H1 (cell line): ENCODE measurements at regions not wholly inside any gene's neighbourhood (a gene's known extent, or its start where the extent isn't known, plus 50 kb on each side); places are given as distances from the start of the nearest gene placed in this dataset.
"Not testable (repeated sequence)": the region's sequence is repeated elsewhere in the genome, so short reads cannot be mapped to it uniquely, and the experiment has no call there.

Source experiments
- CTCF ChIA-PET: fragments of 300-600 bp; sonication (Branson Sonifier 250); formaldehyde crosslinking; loops from one replicate; lab custom pipeline; 2021; ENCODE audit not compliant: partially characterized antibody; lab: Charles Lee
- POLR2A ChIA-PET: fragments of 300-600 bp; sonication (Branson Sonifier 250); formaldehyde crosslinking; loops from one replicate; lab custom pipeline; 2021; ENCODE audit warnings: inconsistent platforms; ENCODE audit not compliant: partially characterized antibody; lab: Charles Lee
- DNase-seq, 2 experiments: peaks; one replicate each; pipeline versions ENCODE4 v3.0.0 to v3.0.0-alpha.2; 2010 to 2022; ENCODE audit warnings: low spot score in 2 of 2, low read depth in 1 of 2, mixed read lengths in 1 of 2
- FAIRE-seq: peaks from 2 replicates; lab custom pipeline; 2011; peaks lifted over from hg19 to GRCh38; lab: Jason Lieb, UNC
- H2AFZ ChIP-seq: 2 replicates; pipeline ENCODE4 v1.8.1; 2012; ENCODE audit warnings: low read length, inconsistent platforms
- H2AK5ac ChIP-seq: 2 replicates; pipeline ENCODE4 v1.6.1; 2013; ENCODE audit warnings: low read depth, low read length
- H2BK120ac ChIP-seq: replicated peaks from 2 replicates; pipeline ENCODE3; 2013; ENCODE audit warnings: low read depth, low read length, inconsistent platforms
- H2BK12ac ChIP-seq: 2 replicates; pipeline ENCODE4 v1.6.1; 2013; ENCODE audit warnings: low read depth, low read length
- H2BK15ac ChIP-seq: 2 replicates; pipeline ENCODE4 v1.6.1; 2013; ENCODE audit warnings: low read length
- H2BK20ac ChIP-seq: 2 replicates; pipeline ENCODE4 v1.6.1; 2013; ENCODE audit warnings: low read length
- H2BK5ac ChIP-seq: 2 replicates; pipeline ENCODE4 v1.6.1; 2013; ENCODE audit warnings: low read depth, low read length
- H3K14ac ChIP-seq: 2 replicates; pipeline ENCODE4 v1.6.1; 2013; ENCODE audit warnings: inconsistent platforms; ENCODE audit not compliant: insufficient read length
- H3K18ac ChIP-seq: 2 replicates; pipeline ENCODE4 v1.6.1; 2013; ENCODE audit warnings: low read length; ENCODE audit errors: extremely low read depth
- H3K23ac ChIP-seq: 2 replicates; pipeline ENCODE4 v1.6.1; 2013; ENCODE audit warnings: inconsistent platforms; ENCODE audit not compliant: insufficient read length
- H3K23me2 ChIP-seq: 2 replicates; pipeline ENCODE4 v1.6.1; 2013; ENCODE audit warnings: low read depth, low read length
- H3K27ac ChIP-seq: 2 replicates; pipeline ENCODE4 v1.6.1; 2011; ENCODE audit warnings: low read depth, low read length, inconsistent platforms
- H3K27me3 ChIP-seq, 4 experiments: replicated peaks in 1 of 4; 1 replicate in 1 of 4; 2 replicates in 3 of 4; pipeline versions ENCODE4 v1.6.1 to v1.8.1; 2011 to 2013; ENCODE audit warnings: low read length in 3 of 4, mild to moderate bottlenecking in 3 of 4, inconsistent platforms in 2 of 4, mixed read lengths in 2 of 4, moderate library complexity in 1 of 4; ENCODE audit not compliant: control insufficient read depth in 3 of 4, insufficient read depth in 3 of 4; ENCODE audit errors: extremely low read depth in 1 of 4
- H3K36me3 ChIP-seq, 4 experiments: 2 replicates each; pipeline versions ENCODE4 v1.6.1 to v1.8.1; 2011 to 2013; ENCODE audit warnings: mild to moderate bottlenecking in 4 of 4, low read length in 3 of 4, moderate library complexity in 2 of 4, control low read depth in 1 of 4, inconsistent platforms in 1 of 4; ENCODE audit not compliant: insufficient read depth in 4 of 4, control insufficient read depth in 2 of 4
- H3K4ac ChIP-seq: replicated peaks from 2 replicates; pipeline ENCODE3; 2013; ENCODE audit warnings: low read length, low read depth, mixed read lengths, inconsistent platforms; ENCODE audit not compliant: insufficient read length
- H3K4me1 ChIP-seq, 4 experiments: replicated peaks in 1 of 4; 1 replicate in 1 of 4; 2 replicates in 3 of 4; pipeline versions ENCODE4 v1.6.1 to v1.8.1; 2011 to 2013; ENCODE audit warnings: low read length in 3 of 4, inconsistent platforms in 2 of 4, mixed read lengths in 1 of 4; ENCODE audit not compliant: insufficient read depth in 4 of 4, control insufficient read depth in 3 of 4
- H3K4me2 ChIP-seq, 2 experiments: 2 replicates each; pipeline versions ENCODE4 v1.6.1 to v1.8.1; 2011 to 2013; ENCODE audit warnings: low read depth in 2 of 2, low read length in 2 of 2, control low read depth in 1 of 2, inconsistent platforms in 1 of 2, mild to moderate bottlenecking in 1 of 2; ENCODE audit not compliant: insufficient read depth in 1 of 2
- H3K4me3 ChIP-seq, 4 experiments: fragments of 200-600, 300-600 bp in 1 of 4; sonication (generic), shearing (Covaris generic), sonication (Bioruptor Twin) in 1 of 4; 2 replicates each; pipeline versions ENCODE4 v1.5.1 to v1.8.1; 2011 to 2016; ENCODE audit warnings: low read length in 4 of 4, low read depth in 3 of 4, control low read depth in 2 of 4, inconsistent platforms in 2 of 4, mild to moderate bottlenecking in 2 of 4, mixed read lengths in 1 of 4, moderate library complexity in 1 of 4; ENCODE audit not compliant: insufficient read depth in 2 of 4; ENCODE audit errors: extremely low read depth in 1 of 4
- H3K56ac ChIP-seq: replicated peaks from 2 replicates; pipeline ENCODE3; 2013; ENCODE audit warnings: low read depth, mild to moderate bottlenecking, mixed read lengths, low read length, inconsistent platforms; ENCODE audit not compliant: insufficient read length
- H3K79me1 ChIP-seq: 2 replicates; pipeline ENCODE4 v1.6.1; 2013; ENCODE audit warnings: low read depth, low read length, control low read depth
- H3K79me2 ChIP-seq, 2 experiments: 2 replicates each; pipeline versions ENCODE4 v1.6.1 to v1.8.1; 2012 to 2013; ENCODE audit warnings: low read length in 2 of 2, mild to moderate bottlenecking in 2 of 2, inconsistent platforms in 1 of 2; ENCODE audit not compliant: insufficient read depth in 2 of 2, control insufficient read depth in 1 of 2
- H3K9ac ChIP-seq, 4 experiments: replicated peaks in 1 of 4; 1 replicate in 1 of 4; 2 replicates in 3 of 4; pipeline versions ENCODE4 v1.6.1 to v1.8.1; 2011 to 2013; ENCODE audit warnings: low read depth in 3 of 4, low read length in 3 of 4, control low read depth in 2 of 4, mild to moderate bottlenecking in 2 of 4, moderate library complexity in 2 of 4, inconsistent platforms in 1 of 4; ENCODE audit errors: extremely low read depth in 1 of 4
- H3K9me3 ChIP-seq, 2 experiments: 2 replicates each; pipeline versions ENCODE4 v1.6.1 to v1.8.1; 2012 to 2013; ENCODE audit warnings: mild to moderate bottlenecking in 2 of 2, moderate library complexity in 2 of 2, control low read depth in 1 of 2, inconsistent platforms in 1 of 2, low read depth in 1 of 2, low read length in 1 of 2, mixed read lengths in 1 of 2; ENCODE audit not compliant: insufficient read depth in 2 of 2
- H4K20me1 ChIP-seq, 2 experiments: replicated peaks in 1 of 2; 2 replicates each; pipeline versions ENCODE3 to v1.8.1; 2011 to 2013; ENCODE audit warnings: inconsistent platforms in 2 of 2, low read length in 2 of 2, mild to moderate bottlenecking in 1 of 2; ENCODE audit not compliant: insufficient read depth in 2 of 2, control insufficient read depth in 1 of 2
- H4K5ac ChIP-seq: 2 replicates; pipeline ENCODE4 v1.6.1; 2013; ENCODE audit warnings: low read length, low read depth, mixed read lengths, inconsistent platforms; ENCODE audit not compliant: insufficient read length
- H4K8ac ChIP-seq: 2 replicates; pipeline ENCODE4 v1.8.0; 2013; ENCODE audit warnings: mild to moderate bottlenecking, moderate library complexity, low read length, inconsistent platforms; ENCODE audit not compliant: insufficient read depth; ENCODE audit errors: extremely low read depth
- H4K91ac ChIP-seq: replicated peaks from 2 replicates; pipeline ENCODE3; 2013; ENCODE audit warnings: low read length, mixed read lengths, inconsistent platforms; ENCODE audit not compliant: insufficient read length
- ZNF274 ChIP-seq: IDR thresholded peaks from 2 replicates; pipeline ENCODE4 v1.7.0; 2012; ENCODE audit warnings: low read length, borderline replicate concordance; ENCODE audit errors: extremely low read depth
- WGBS, 2 experiments: shearing (Covaris generic) in 1 of 2; methylation state at CpG; one replicate each; pipeline versions ENCODE4 v1.1.6 to v1.1.7; 2013 to 2015; ENCODE audit warnings: low lambda C conversion rate in 2 of 2, mixed read lengths in 2 of 2, inconsistent platforms in 1 of 2, low coverage in 1 of 2, missing lambda C conversion rate in 1 of 2; ENCODE audit not compliant: insufficient replicate concordance in 2 of 2, insufficient coverage in 1 of 2, insufficient read length in 1 of 2; ENCODE audit errors: extremely low coverage in 1 of 2, missing lambda C conversion rate in 1 of 2; 5-methylcytosine and 5-hydroxymethylcytosine counted together

- no peak for TF ChIP-seq ZNF274
- TF ChIP-seq, all 59 proteins: peak for 2
Observed at GRCh38 chr9:135410831-135411473, 68.6 kb upstream of the PPP1R26 start (continued).

GRCh38 chr9:135411605-135412004 is 68.0 kb upstream of the PPP1R26 start:
- not testable (repeated sequence) for H4K20me1 ChIP-seq, H3K4me2 ChIP-seq, H3K4me1 ChIP-seq, FAIRE-seq, H2BK5ac ChIP-seq, H3K14ac ChIP-seq, H4K5ac ChIP-seq, H3K27ac ChIP-seq, H3K79me1 ChIP-seq, H3K4me3 ChIP-seq, H4K91ac ChIP-seq, H3K9me3 ChIP-seq, H3K18ac ChIP-seq, DNase-seq, H3K9ac ChIP-seq, H3K23me2 ChIP-seq, H3K27me3 ChIP-seq, H2BK20ac ChIP-seq, H3K4ac ChIP-seq, H3K23ac ChIP-seq, H2BK15ac ChIP-seq, H3K79me2 ChIP-seq, H2AK5ac ChIP-seq, H3K36me3 ChIP-seq, H4K8ac ChIP-seq, H2BK12ac ChIP-seq, H2BK120ac ChIP-seq, H2AFZ ChIP-seq, H3K56ac ChIP-seq
- WGBS, 2 experiments: 96% methylated on average over 5 of the region's 7 CpGs; no CpG with 5 or more reads in 1 of the 2 experiments
- POLR2A ChIA-PET: interaction anchor here (0.9 kb wide), 1 partner anchor 39 kb away, joined by 3 read pairs; no protein-coding TSS in a partner anchor
- CTCF ChIA-PET: interaction anchor here (0.8 to 10.4 kb wide), 36 partner anchors 11 to 633 kb away, joined by 3 to 137 read pairs (median 4); partner anchors contain the start of gene OLFM1
